HCT116 (cell line): ENCODE measurements at regions not wholly inside any gene's neighbourhood (a gene's known extent, or its start where the extent isn't known, plus 50 kb on each side); places are given as distances from the start of the nearest gene placed in this dataset.

ENCODE experiments used
- ATAC-seq: fragments of 200-7000 bp; cut with Tn5 transposase; 2 replicates; pipeline ENCODE4 v1.9.1; 2020; ENCODE audit warnings: mild to moderate bottlenecking, moderate library complexity
- BruUV-seq: library from RNA; stranded (reverse); fragments of 400-500 nt; replicated peaks from 2 replicates; lab custom pipeline; 2021; lab: Mats Ljungman, UMichigan
- CTCF ChIA-PET: fragments of 300-600 bp; sonication (Branson Sonifier 250); formaldehyde crosslinking; loops from one replicate; lab custom pipeline; 2021; ENCODE audit warnings: antibody characterized with exemption; lab: Charles Lee
- POLR2A ChIA-PET: fragments of 300-600, 350-600 bp; sonication (Branson Sonifier 250); formaldehyde crosslinking; loops from one replicate; lab custom pipeline; 2021; ENCODE audit warnings: antibody characterized with exemption; lab: Charles Lee
- RAD21 ChIA-PET, 2 experiments: fragments of 300-600 bp; sonication (Branson Sonifier 250); formaldehyde crosslinking; loops; one replicate each; lab custom pipeline; 2023; ENCODE audit warnings: low total read pairs in 2 of 2; ENCODE audit not compliant: uncharacterized antibody in 2 of 2, unreplicated experiment in 2 of 2, low non-redundant PET in 1 of 2; lab: Charles Lee
- DNase-seq: peaks from one replicate; pipeline ENCODE4 v3.0.0-alpha.2; 2010; ENCODE audit warnings: low read depth, low spot score
- H2AFZ ChIP-seq: fragments of 200-600 bp; shearing (Covaris generic), sonication (generic); 2 replicates; pipeline ENCODE4 v1.6.1; 2017; ENCODE audit warnings: low read depth, mixed run types, mixed read lengths, antibody characterized with exemption, low read length; ENCODE audit not compliant: poor library complexity, severe bottlenecking
- H3K27ac ChIP-seq: 2 replicates; pipeline ENCODE4 v1.5.1; 2012; ENCODE audit warnings: low read depth, low read length
- H3K27me3 ChIP-seq: fragments of 200-600 bp; sonication (generic); 2 replicates; pipeline ENCODE4 v1.6.1; 2016; ENCODE audit warnings: mixed run types, low read length, mixed read lengths; ENCODE audit not compliant: insufficient read depth
- H3K36me3 ChIP-seq, 2 experiments: fragments of 200-500 bp in 1 of 2; fragments of 200-600 bp in 1 of 2; sonication (Bioruptor generic) in 1 of 2; sonication (generic) in 1 of 2; 2 replicates each; pipeline versions ENCODE4 v1.5.1 to v1.6.1; 2014 to 2016; ENCODE audit warnings: low read length in 2 of 2, inconsistent platforms in 1 of 2, mixed read lengths in 1 of 2, mixed run types in 1 of 2; ENCODE audit not compliant: insufficient read depth in 2 of 2, control insufficient read depth in 1 of 2
- H3K4me1 ChIP-seq, 2 experiments: fragments of 200-600 bp in 1 of 2; sonication (generic) in 1 of 2; 2 replicates each; pipeline versions ENCODE4 v1.5.1 to v1.6.1; 2012 to 2017; ENCODE audit warnings: low read length in 2 of 2, inconsistent platforms in 1 of 2, mild to moderate bottlenecking in 1 of 2, mixed read lengths in 1 of 2, mixed run types in 1 of 2, moderate library complexity in 1 of 2; ENCODE audit not compliant: insufficient read depth in 2 of 2, control insufficient read depth in 1 of 2
- H3K4me2 ChIP-seq: fragments of 200-600 bp; sonication (generic); 2 replicates; pipeline ENCODE4 v1.6.1; 2017; ENCODE audit warnings: mixed run types, low read length, mixed read lengths
- H3K4me3 ChIP-seq, 2 experiments: fragments of 200-600 bp in 1 of 2; sonication (generic) in 1 of 2; replicated peaks in 1 of 2; 2 replicates each; pipeline ENCODE4 v1.5.1; 2011 to 2016; ENCODE audit warnings: low read length in 2 of 2, control low read depth in 1 of 2, low read depth in 1 of 2, mild to moderate bottlenecking in 1 of 2, mixed read lengths in 1 of 2, mixed run types in 1 of 2
- H3K79me2 ChIP-seq: fragments of 200-600 bp; sonication (generic); 2 replicates; pipeline ENCODE4 v1.6.1; 2017; ENCODE audit warnings: mild to moderate bottlenecking, mixed run types, low read length, moderate library complexity, mixed read lengths; ENCODE audit not compliant: insufficient read depth
- H3K9ac ChIP-seq: fragments of 200-600 bp; sonication (generic); 2 replicates; pipeline ENCODE4 v1.6.1; 2016; ENCODE audit warnings: low read length, mixed read lengths
- H3K9me2 ChIP-seq: fragments of 200-600 bp; sonication (generic), shearing (Covaris generic); 2 replicates; pipeline ENCODE4 v1.6.1; 2017; ENCODE audit warnings: mixed run types, mild to moderate bottlenecking, moderate library complexity; ENCODE audit not compliant: insufficient read depth
- H3K9me3 ChIP-seq, 2 experiments: fragments of 200-500 bp in 1 of 2; fragments of 200-600 bp in 1 of 2; sonication (Bioruptor generic) in 1 of 2; sonication (generic) in 1 of 2; 2 replicates each; pipeline ENCODE4 v1.6.1; 2014 to 2017; ENCODE audit warnings: low read length in 2 of 2, mixed read lengths in 2 of 2, inconsistent platforms in 1 of 2, low read depth in 1 of 2, mild to moderate bottlenecking in 1 of 2, mixed run types in 1 of 2, moderate library complexity in 1 of 2; ENCODE audit not compliant: control insufficient read depth in 1 of 2, insufficient read depth in 1 of 2
- H4K20me1 ChIP-seq: fragments of 200-600 bp; sonication (generic), shearing (Covaris generic); 2 replicates; pipeline ENCODE4 v1.6.1; 2017; ENCODE audit warnings: mixed run types, mild to moderate bottlenecking, moderate library complexity; ENCODE audit not compliant: insufficient read depth
- CBX3 ChIP-seq: IDR thresholded peaks from 2 replicates; pipeline ENCODE4 v1.6.1; 2012; ENCODE audit warnings: low read depth
- SIN3A ChIP-seq: IDR thresholded peaks from 2 replicates; pipeline ENCODE4 v1.6.1; 2012; ENCODE audit warnings: low read depth
- SRF ChIP-seq: IDR thresholded peaks from 2 replicates; pipeline ENCODE4 v1.6.1; 2012; ENCODE audit warnings: low read depth
- intact Hi-C: fragments of 100-400 bp; cut with micrococcal nuclease; formaldehyde crosslinking; loops from 2 replicates; pipeline ENCODE4 v1.10.0; 2022

GRCh38 chr15:47870956-47871625, 153.8 kb downstream of the SEMA6D start:
- Histone ChIP-seq H3K27me3 (no peaks in the 10 kb centered on the region), H3K27ac (no peak overlapping the region), H2AFZ (no peak overlapping the region), H3K4me3 (no peak overlapping the region), H3K79me2 (no peaks in the 10 kb centered on the region), H3K9me2 (no peaks in the 10 kb centered on the region), H3K9me3 (peaks cover 11 to 41% of the 10 kb centered on the region in 2 experiments; a peak in 2 of 4 replicates), H3K4me1 (no peaks in the 10 kb centered on the region), H3K9ac (no peak overlapping the region), H3K4me2 (no peak overlapping the region), H3K36me3 (no peaks in the 10 kb centered on the region), H4K20me1 (no peaks in the 10 kb centered on the region)
- CTCF ChIA-PET, result no interaction called here
- no TSS peak for BruUV-seq
- POLR2A ChIA-PET, result no interaction called here
- no peak for ATAC-seq
- intact Hi-C loops, result no loop called here
- RAD21 ChIA-PET, result no interaction called here
- DNase-seq, result no peak
- TF ChIP-seq SIN3A, result no peak

DNA sequence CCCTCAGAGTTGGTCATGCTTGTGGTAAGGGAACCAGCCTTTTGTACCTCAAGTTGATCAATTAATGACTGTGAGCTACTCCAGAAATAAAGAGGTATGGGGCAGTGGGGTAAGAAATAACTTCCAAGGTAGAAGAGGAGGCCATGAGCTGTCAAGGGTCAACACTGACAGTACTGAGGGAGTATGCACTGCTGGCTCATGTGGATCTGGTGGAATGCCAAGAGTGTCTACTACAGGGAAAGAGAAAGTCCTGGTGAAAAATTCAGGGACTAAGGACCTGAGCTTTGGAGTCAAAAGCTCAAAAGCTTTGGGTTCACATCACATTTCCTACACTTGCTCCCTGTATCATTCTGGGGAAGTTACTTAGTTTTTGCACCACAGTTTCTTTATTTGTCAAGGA, 154.9 kb downstream of the SEMA6D start:
- no peak overlapping the region for H3K4me3 ChIP-seq
- BruUV-seq, result no TSS peak
- ATAC-seq (no peak), DNase-seq (no peak)
- H3K4me1 ChIP-seq, result no peaks in the 10 kb centered on the region
- no peaks in the 10 kb centered on the region for H3K79me2 ChIP-seq
- no peak overlapping the region for H3K27ac ChIP-seq
- H4K20me1 ChIP-seq, result no peaks in the 10 kb centered on the region
- RAD21 ChIA-PET, result no interaction called here
- no peaks in the 10 kb centered on the region for H3K9me2 ChIP-seq
- peaks cover 11 to 36% of the 10 kb centered on the region in 2 experiments; a peak in 2 of 4 replicates for H3K9me3 ChIP-seq
- H3K4me2 ChIP-seq, result no peak overlapping the region
- no peaks in the 10 kb centered on the region for H3K27me3 ChIP-seq
- no peak overlapping the region for H2AFZ ChIP-seq
- H3K36me3 ChIP-seq, result no peaks in the 10 kb centered on the region
- CTCF ChIA-PET, result no interaction called here
- intact Hi-C loops, result no loop called here
- POLR2A ChIA-PET, result no interaction called here
- TF ChIP-seq CBX3 (no peak), SRF (no peak)
- H3K9ac ChIP-seq, result no peak overlapping the region
